ENCODE measurements at regions not wholly inside any gene's neighbourhood (a gene's known extent, or its start where the extent isn't known, plus 50 kb on each side); places are given as distances from the start of the nearest gene placed in this dataset.

DNA sequence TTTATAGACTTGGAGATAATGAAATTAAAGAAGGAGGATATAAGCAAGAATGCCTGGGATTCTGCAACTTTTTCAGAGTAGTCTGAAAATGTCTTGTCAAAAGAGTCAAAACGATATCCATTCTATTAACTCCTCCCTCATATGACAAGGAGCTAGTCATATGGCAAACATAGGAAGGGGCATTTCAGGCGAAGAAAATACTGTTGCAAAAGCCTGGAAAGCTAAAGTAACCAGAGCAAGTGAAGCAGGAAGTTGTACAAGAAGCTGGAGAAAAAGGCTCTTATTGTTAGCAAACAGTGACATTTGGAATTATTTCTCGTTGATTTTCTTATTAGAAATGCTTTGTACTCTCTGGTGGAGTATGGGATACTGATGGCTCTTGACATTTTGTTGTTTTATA lies 94.0 kb upstream of the PTPRD start:
- in situ Hi-C loops (cut with HindIII; ENCODE audit: low pct_ligation_motif_present, low sequenced_read_pairs), result no loop called here
- TF ChIP-seq, protein P1, sequence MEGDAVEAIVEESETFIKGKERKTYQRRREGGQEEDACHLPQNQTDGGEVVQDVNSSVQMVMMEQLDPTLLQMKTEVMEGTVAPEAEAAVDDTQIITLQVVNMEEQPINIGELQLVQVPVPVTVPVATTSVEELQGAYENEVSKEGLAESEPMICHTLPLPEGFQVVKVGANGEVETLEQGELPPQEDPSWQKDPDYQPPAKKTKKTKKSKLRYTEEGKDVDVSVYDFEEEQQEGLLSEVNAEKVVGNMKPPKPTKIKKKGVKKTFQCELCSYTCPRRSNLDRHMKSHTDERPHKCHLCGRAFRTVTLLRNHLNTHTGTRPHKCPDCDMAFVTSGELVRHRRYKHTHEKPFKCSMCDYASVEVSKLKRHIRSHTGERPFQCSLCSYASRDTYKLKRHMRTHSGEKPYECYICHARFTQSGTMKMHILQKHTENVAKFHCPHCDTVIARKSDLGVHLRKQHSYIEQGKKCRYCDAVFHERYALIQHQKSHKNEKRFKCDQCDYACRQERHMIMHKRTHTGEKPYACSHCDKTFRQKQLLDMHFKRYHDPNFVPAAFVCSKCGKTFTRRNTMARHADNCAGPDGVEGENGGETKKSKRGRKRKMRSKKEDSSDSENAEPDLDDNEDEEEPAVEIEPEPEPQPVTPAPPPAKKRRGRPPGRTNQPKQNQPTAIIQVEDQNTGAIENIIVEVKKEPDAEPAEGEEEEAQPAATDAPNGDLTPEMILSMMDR (IDR thresholded peaks at IDR 0.05; ENCODE audit: low read depth, low read length, missing control alignments), result no peak

DNA sequence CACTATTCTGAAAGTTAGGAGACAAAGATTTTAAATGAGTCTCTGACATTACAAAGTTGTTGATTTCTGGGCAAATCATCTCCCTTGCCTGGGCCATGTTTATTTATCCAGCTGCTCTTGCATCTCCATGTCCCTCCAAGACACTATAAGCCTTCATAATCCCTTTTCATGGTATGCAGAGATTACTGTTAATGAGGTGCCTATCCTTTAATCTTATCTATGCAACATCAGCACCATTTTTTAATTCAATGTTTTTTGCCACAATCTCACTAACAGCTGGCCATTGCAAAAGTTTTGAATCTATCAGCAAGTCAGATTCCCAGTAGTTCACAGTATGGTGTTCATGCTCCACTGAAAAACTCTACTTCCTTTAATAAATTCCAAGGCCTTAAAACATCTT lies 108.5 kb upstream of the PTPRD start:
- in situ Hi-C loops (cut with HindIII; ENCODE audit: low pct_ligation_motif_present, low sequenced_read_pairs), result no loop called here
- no peaks in the 10 kb centered on the region for H3K27me3 ChIP-seq (replicated peaks)

More for the DNA sequence above, 94.0 kb upstream of the PTPRD start:
- DNase-seq, result no peak
- Histone ChIP-seq H3K4me3 (ENCODE audit: low read depth, low read length) (no peak overlapping the region), H3K27ac (no peak overlapping the region), H3K36me3 (replicated peaks) (no peaks in the 10 kb centered on the region), H3K27me3 (replicated peaks) (no peaks in the 10 kb centered on the region)

DNA sequence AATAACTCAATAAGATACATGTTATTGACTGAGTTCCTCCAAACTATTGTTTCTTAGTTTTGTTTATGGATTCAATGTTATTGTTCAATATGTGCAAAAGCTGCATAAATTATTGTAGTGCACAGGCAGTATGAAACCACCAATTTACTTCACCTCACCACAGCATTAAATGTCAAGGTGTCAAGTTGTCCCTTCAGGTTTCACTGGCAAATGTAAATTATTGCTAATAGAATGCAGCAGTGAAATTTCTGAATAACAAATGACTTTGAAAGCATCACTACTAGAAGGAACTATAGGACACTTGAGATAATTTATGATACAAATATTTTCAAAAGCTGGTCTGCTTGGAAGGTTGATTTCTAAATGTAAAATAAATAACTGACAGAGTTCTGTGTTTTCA lies 116.4 kb upstream of the PTPRD start:
- TF ChIP-seq, protein P1 (IDR thresholded peaks at IDR 0.05; ENCODE audit: low read depth, low read length, missing control alignments), result no peak
- Histone ChIP-seq H3K27ac (no peak overlapping the region), H3K4me3 (ENCODE audit: low read depth, low read length) (no peak overlapping the region), H3K36me3 (replicated peaks) (no peaks in the 10 kb centered on the region), H3K27me3 (replicated peaks) (no peaks in the 10 kb centered on the region)
- in situ Hi-C loops (cut with HindIII; ENCODE audit: low pct_ligation_motif_present, low sequenced_read_pairs), result no loop called here
- no peak for DNase-seq

More for the DNA sequence above, 108.5 kb upstream of the PTPRD start:
- no peak for DNase-seq
- no peaks in the 10 kb centered on the region for H3K36me3 ChIP-seq (replicated peaks)
- H3K4me3 ChIP-seq (ENCODE audit: low read depth, low read length), result no peak overlapping the region
- TF ChIP-seq, protein P1 (IDR thresholded peaks at IDR 0.05; ENCODE audit: low read depth, low read length, missing control alignments), result no peak
- no peak overlapping the region for H3K27ac ChIP-seq

DNA sequence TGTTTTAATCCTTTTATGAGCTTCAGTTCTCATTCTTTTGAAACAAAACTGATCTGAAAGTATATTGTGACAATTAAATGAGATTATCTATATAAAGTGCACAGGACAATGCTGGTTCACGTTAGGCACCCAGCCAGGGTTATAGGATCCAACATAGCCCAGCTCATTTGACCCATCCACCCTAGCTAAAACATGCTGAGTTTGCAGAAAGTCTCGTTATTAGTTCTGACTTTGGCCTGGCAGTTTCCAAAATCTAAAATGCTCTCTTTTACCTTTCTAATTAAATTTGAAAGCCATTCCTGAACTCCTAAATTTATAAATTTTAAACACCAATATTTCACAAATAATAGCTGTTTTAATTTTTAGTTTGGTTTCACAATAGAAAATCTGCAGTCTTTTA lies 131.9 kb upstream of the PTPRD start:
- in situ Hi-C loops (cut with HindIII; ENCODE audit: low pct_ligation_motif_present, low sequenced_read_pairs), result no loop called here
- H3K4me3 ChIP-seq (ENCODE audit: low read depth, low read length), result no peak overlapping the region
- no peaks in the 10 kb centered on the region for H3K27me3 ChIP-seq (replicated peaks)
- TF ChIP-seq, protein P1 (IDR thresholded peaks at IDR 0.05; ENCODE audit: low read depth, low read length, missing control alignments), result no peak
- H3K27ac ChIP-seq, result no peak overlapping the region
- no peaks in the 10 kb centered on the region for H3K36me3 ChIP-seq (replicated peaks)
- DNase-seq, result no peak

DNA sequence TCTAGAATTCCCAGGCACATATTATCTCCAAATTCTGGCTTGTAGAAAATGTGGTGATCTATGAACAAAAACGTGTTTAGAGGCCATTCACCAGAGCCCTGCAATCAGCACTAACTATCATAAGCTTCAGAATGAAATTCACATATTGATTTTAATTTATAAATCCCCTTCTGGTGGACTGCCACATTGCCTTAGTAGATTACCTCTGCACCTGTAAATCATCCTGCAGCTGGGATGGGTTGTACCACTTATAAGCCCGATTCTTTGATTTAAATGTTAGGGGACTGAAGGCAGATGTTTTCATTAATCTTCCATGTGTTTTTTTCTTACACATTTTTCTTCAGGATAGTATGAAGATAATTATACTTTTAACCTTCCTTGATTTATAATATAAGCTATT lies 140.7 kb upstream of the PTPRD start:
- in situ Hi-C loops (cut with HindIII; ENCODE audit: low pct_ligation_motif_present, low sequenced_read_pairs), result no loop called here
- no peak overlapping the region for H3K27ac ChIP-seq
- TF ChIP-seq, protein P1 (IDR thresholded peaks at IDR 0.05; ENCODE audit: low read depth, low read length, missing control alignments), result no peak
- no peaks in the 10 kb centered on the region for H3K36me3 ChIP-seq (replicated peaks)
- no peaks in the 10 kb centered on the region for H3K27me3 ChIP-seq (replicated peaks)
- DNase-seq, result no peak
- H3K4me3 ChIP-seq (ENCODE audit: low read depth, low read length), result no peak overlapping the region

DNA sequence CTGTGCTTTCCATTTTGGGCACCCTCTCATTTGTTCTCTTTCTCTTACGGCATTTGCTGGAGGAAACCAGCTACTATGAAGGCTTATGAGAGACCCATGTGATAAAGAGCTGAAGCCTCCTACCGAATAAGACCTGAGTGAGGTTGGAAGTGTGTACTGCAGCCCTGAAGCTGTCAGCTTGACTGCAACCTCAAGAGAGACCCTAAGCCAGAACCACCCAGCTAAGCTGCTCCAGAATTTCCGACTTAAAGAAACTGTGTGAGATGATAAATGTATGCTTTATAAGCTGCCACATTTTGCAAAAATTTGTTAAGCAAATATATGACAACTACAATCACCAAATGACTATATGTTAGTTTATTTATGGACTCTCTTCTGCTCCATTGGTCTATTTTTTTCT lies 151.7 kb upstream of the PTPRD start:
- Histone ChIP-seq H3K27me3 (replicated peaks) (no peaks in the 10 kb centered on the region), H3K27ac (no peak overlapping the region), H3K4me3 (ENCODE audit: low read depth, low read length) (no peak overlapping the region), H3K36me3 (replicated peaks) (no peaks in the 10 kb centered on the region)
- TF ChIP-seq, protein P1 (IDR thresholded peaks at IDR 0.05; ENCODE audit: low read depth, low read length, missing control alignments), result no peak
- in situ Hi-C loops (cut with HindIII; ENCODE audit: low pct_ligation_motif_present, low sequenced_read_pairs), result no loop called here
- no peak for DNase-seq
